Astrocyte (in vitro differentiated cells and primary cell): ENCODE measurements at regions not wholly inside any gene's neighbourhood (a gene's known extent, or its start where the extent isn't known, plus 50 kb on each side); places are given as distances from the start of the nearest gene placed in this dataset.

Experiments
- DNase-seq: peaks from one replicate; pipeline ENCODE4 v3.0.0-alpha.2; 2010; ENCODE audit warnings: low read depth
- FAIRE-seq: peaks from 2 replicates; lab custom pipeline; 2011; peaks lifted over from hg19 to GRCh38; lab: Jason Lieb, UNC
- H2AFZ ChIP-seq: 2 replicates; pipeline ENCODE4 v1.6.0; 2012; ENCODE audit warnings: low read depth, low read length, inconsistent platforms
- H3K27ac ChIP-seq: 2 replicates; pipeline ENCODE4 v1.5.1; 2011; ENCODE audit warnings: low read depth, low read length, inconsistent platforms
- H3K27me3 ChIP-seq: 2 replicates; pipeline ENCODE4 v1.6.0; 2011; ENCODE audit warnings: low read length, inconsistent platforms; ENCODE audit not compliant: insufficient read depth
- H3K36me3 ChIP-seq: 2 replicates; pipeline ENCODE4 v1.5.1; 2011; ENCODE audit warnings: low read length, inconsistent platforms; ENCODE audit not compliant: insufficient read depth
- H3K4me1 ChIP-seq: 2 replicates; pipeline ENCODE4 v1.5.1; 2011; ENCODE audit warnings: low read length, inconsistent platforms; ENCODE audit not compliant: insufficient read depth
- H3K4me2 ChIP-seq: 2 replicates; pipeline ENCODE4 v1.6.0; 2012; ENCODE audit warnings: low read length, inconsistent platforms
- H3K4me3 ChIP-seq: 2 replicates; pipeline ENCODE4 v1.5.1; 2011; ENCODE audit warnings: low read depth, mild to moderate bottlenecking, low read length, inconsistent platforms; ENCODE audit not compliant: insufficient read depth
- H3K79me2 ChIP-seq: 2 replicates; pipeline ENCODE4 v1.6.0; 2012; ENCODE audit warnings: mild to moderate bottlenecking, low read length, inconsistent platforms; ENCODE audit not compliant: insufficient read depth
- H3K9ac ChIP-seq: 2 replicates; pipeline ENCODE4 v1.6.0; 2012; ENCODE audit warnings: mild to moderate bottlenecking, low read length, inconsistent platforms
- H3K9me3 ChIP-seq: 2 replicates; pipeline ENCODE4 v1.5.1; 2012; ENCODE audit warnings: low read depth, mild to moderate bottlenecking, low read length, inconsistent platforms; ENCODE audit not compliant: insufficient read depth
- H4K20me1 ChIP-seq: 2 replicates; pipeline ENCODE4 v1.6.0; 2012; ENCODE audit warnings: low read length, inconsistent platforms; ENCODE audit not compliant: insufficient read depth
- H3K27ac Mint-ChIP-seq: one replicate; pipeline ENCODE4 v1.8.0; 2021; ENCODE audit warnings: mild to moderate bottlenecking, mixed read lengths; ENCODE audit not compliant: unreplicated experiment
- H3K27me3 Mint-ChIP-seq: one replicate; pipeline ENCODE4 v1.8.0; 2021; ENCODE audit warnings: low read depth, mixed read lengths; ENCODE audit not compliant: unreplicated experiment
- H3K36me3 Mint-ChIP-seq: one replicate; pipeline ENCODE4 v1.8.0; 2021; ENCODE audit warnings: low read depth, mixed read lengths; ENCODE audit not compliant: unreplicated experiment
- H3K4me1 Mint-ChIP-seq: one replicate; pipeline ENCODE4 v1.8.0; 2021; ENCODE audit warnings: low read depth, mixed read lengths; ENCODE audit not compliant: unreplicated experiment
- H3K4me3 Mint-ChIP-seq: one replicate; pipeline ENCODE4 v1.8.0; 2021; ENCODE audit warnings: mild to moderate bottlenecking, moderate library complexity, mixed read lengths; ENCODE audit not compliant: unreplicated experiment
- H3K9me3 Mint-ChIP-seq: one replicate; pipeline ENCODE4 v1.8.0; 2021; ENCODE audit warnings: mild to moderate bottlenecking, mixed read lengths; ENCODE audit not compliant: unreplicated experiment
- CTCF ChIP-seq: IDR thresholded peaks from 2 replicates; pipeline ENCODE4 v1.5.1; 2011; ENCODE audit warnings: low read depth, mild to moderate bottlenecking, inconsistent platforms, low read length, moderate library complexity; ENCODE audit not compliant: insufficient read depth
- EZH2 ChIP-seq: IDR thresholded peaks from 2 replicates; pipeline ENCODE4 v1.6.1; 2012; ENCODE audit warnings: mild to moderate bottlenecking, low read length, inconsistent platforms; ENCODE audit not compliant: insufficient read depth

DNA sequence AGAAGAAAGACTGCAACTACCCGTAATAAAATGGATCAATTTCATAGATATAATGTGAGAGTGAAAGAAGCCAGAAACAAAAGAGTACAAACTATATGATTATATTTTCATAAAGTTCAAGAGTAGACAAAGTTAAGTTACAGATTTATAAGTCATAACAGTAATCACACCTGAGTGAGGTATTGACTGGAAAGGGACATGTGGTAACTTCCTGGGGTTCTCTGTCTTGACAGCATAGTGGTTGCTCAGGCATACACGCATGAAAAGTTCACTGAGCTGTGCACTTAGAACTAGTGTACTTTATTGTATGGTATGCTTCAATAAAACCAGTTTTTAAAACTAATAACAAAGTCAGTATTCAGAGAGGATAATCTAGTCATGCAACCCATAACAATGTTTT, 653.6 kb downstream of the EPM2A start:
- H3K27me3 Mint-ChIP-seq = peaks cover under 1% of the 10 kb centered on the region
- Histone ChIP-seq H3K9ac (no peak overlapping the region), H3K4me1 (no peaks in the 10 kb centered on the region), H3K4me3 (no peak overlapping the region), H3K9me3 (no peaks in the 10 kb centered on the region), H3K27ac (no peak overlapping the region), H3K79me2 (no peaks in the 10 kb centered on the region), H4K20me1 (no peaks in the 10 kb centered on the region), H2AFZ (no peak overlapping the region), H3K27me3 (no peaks in the 10 kb centered on the region), H3K36me3 (no peaks in the 10 kb centered on the region), H3K4me2 (no peak overlapping the region)
- H3K27ac Mint-ChIP-seq = no peak overlapping the region
- H3K4me1 Mint-ChIP-seq = peaks cover 10% of the 10 kb centered on the region
- H3K4me3 Mint-ChIP-seq = no peak overlapping the region
- H3K9me3 Mint-ChIP-seq = no peaks in the 10 kb centered on the region
- TF ChIP-seq EZH2 = no peak
- TF ChIP-seq CTCF = no peak
- DNase-seq (no peak), FAIRE-seq (no peak)
- no peaks in the 10 kb centered on the region for H3K36me3 Mint-ChIP-seq

- H3K4me3 Mint-ChIP-seq = no peak overlapping the region
- H3K4me2 ChIP-seq = no peak overlapping the region
- no peak for FAIRE-seq
These were observed 653.0 kb downstream of the EPM2A start for GRCh38 chr6:145082359-145082758.

More at GRCh38 chr6:145082359-145082758, 653.0 kb downstream of the EPM2A start:
- H3K27me3 ChIP-seq = no peaks in the 10 kb centered on the region
- no peak overlapping the region for H3K27ac ChIP-seq
- no peak overlapping the region for H3K27ac Mint-ChIP-seq
- no peaks in the 10 kb centered on the region for H3K9me3 ChIP-seq
- H3K9ac ChIP-seq = no peak overlapping the region
- no peak overlapping the region for H3K4me3 ChIP-seq
- no peaks in the 10 kb centered on the region for H3K4me1 ChIP-seq
- TF ChIP-seq CTCF (no peak), EZH2 (no peak)
- no peak overlapping the region for H2AFZ ChIP-seq
- H3K36me3 Mint-ChIP-seq = no peaks in the 10 kb centered on the region
- H3K27me3 Mint-ChIP-seq = no peaks in the 10 kb centered on the region
- peaks cover 16% of the 10 kb centered on the region for H3K4me1 Mint-ChIP-seq
- no peaks in the 10 kb centered on the region for H3K36me3 ChIP-seq
- no peaks in the 10 kb centered on the region for H4K20me1 ChIP-seq
- no peak for DNase-seq
- H3K79me2 ChIP-seq = no peaks in the 10 kb centered on the region
- H3K9me3 Mint-ChIP-seq = no peaks in the 10 kb centered on the region
